Stomach (tissue), 4 donors: ENCODE measurements at regions not wholly inside any gene's neighbourhood (a gene's known extent, or its start where the extent isn't known, plus 50 kb on each side); places are given as distances from the start of the nearest gene placed in this dataset.

Experiments
- CTCF ChIP-seq, 7 experiments: fragments of 450-650 bp in 4 of 7; fragments of 200-600 bp in 3 of 7; sonication (generic) in 3 of 7; IDR thresholded peaks; one replicate each; pipeline ENCODE4 v1.5.1; 2016 to 2019; ENCODE audit warnings: antibody characterized with exemption in 7 of 7, control low read depth in 2 of 7, mild to moderate bottlenecking in 1 of 7
- POLR2A ChIP-seq, 4 donors: fragments of 450-650 bp; IDR thresholded peaks; one replicate each; pipeline ENCODE4 v1.6.1; 2016; ENCODE audit warnings: antibody characterized with exemption in 4 of 4, control low read depth in 2 of 4, mild to moderate bottlenecking in 1 of 4, moderate library complexity in 1 of 4
- POLR2AphosphoS5 ChIP-seq, 3 donors: sonication (generic); formaldehyde crosslinking; IDR thresholded peaks; one replicate each; pipeline ENCODE4 v1.6.1; 2016; ENCODE audit warnings: antibody characterized with exemption in 3 of 3

GRCh38 chr1:118659646-118660045, 328.5 kb downstream of the TBX15 start:
- TF ChIP-seq CTCF (IDR thresholded peaks at IDR 0.05) (no peak), POLR2A (IDR thresholded peaks at IDR 0.05) (no peak), POLR2AphosphoS5 (IDR thresholded peaks at IDR 0.05) (no peak)
